ENCODE measurements at regions not wholly inside any gene's neighbourhood (a gene's known extent, or its start where the extent isn't known, plus 50 kb on each side); places are given as distances from the start of the nearest gene placed in this dataset.

DNA sequence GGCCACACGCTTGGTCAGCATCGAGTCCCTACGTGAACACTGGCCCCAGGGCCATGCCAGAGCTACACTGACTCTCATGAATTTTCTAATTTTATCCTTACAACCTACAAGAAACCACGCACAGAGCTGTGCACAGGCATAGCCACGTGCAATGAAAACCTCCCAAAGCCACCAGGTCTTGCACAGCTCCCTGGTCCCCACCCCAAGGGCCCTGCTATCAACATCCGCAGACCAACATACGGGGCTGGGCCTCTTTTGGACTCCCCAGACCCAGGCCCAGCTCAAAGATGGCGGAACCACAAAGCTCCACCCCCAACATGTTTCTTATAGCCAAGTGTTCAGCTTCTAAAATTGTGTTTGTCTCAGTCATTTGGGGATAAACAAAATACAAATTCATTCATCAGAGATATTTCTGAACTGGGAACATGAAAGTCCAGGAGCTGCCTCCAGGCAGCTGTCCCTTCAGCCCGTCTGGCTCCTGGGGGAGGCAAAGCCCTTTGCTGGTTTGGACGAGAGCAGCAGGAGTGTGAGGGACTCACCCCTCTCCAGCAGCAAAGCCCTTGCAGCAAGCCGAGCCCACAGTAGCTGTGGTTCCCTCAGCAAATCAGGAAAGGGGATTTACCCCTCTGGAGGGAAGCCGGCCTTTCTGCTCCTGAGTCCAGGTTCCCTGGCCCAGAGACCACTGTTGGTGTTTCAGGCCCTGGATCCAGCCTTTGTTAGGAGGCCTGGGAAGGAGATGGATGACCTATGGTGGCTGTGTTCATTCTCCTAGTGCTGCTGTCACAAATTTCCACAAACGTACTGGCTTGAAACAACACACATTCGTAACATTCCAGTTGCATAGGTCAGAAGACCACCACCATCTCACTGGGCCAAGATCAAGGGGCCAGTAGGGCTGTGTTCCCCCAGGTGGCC, 75.1 kb downstream of the OAT start:
- Histone ChIP-seq H3K79me1 (ENCODE audit: insufficient read depth, low read depth, low read length, poor library complexity, severe bottlenecking) (no peaks in the 10 kb centered on the region), H3K9me3 (ENCODE audit: control insufficient read depth, low read depth, low read length) (no peaks in the 10 kb centered on the region), H2BK120ac (ENCODE audit: low read depth, low read length, poor library complexity, severe bottlenecking) (no peak overlapping the region), H2BK5ac (ENCODE audit: insufficient read length, low read length) (no peak overlapping the region), H2BK20ac (ENCODE audit: low read depth, low read length, poor library complexity, severe bottlenecking) (no peak overlapping the region), H2AFZ (ENCODE audit: low read length) (no peak overlapping the region), H3K4me1 (ENCODE audit: insufficient read depth, low read length) (no peaks in the 10 kb centered on the region), H3K23ac (ENCODE audit: insufficient read length, low read depth, low read length) (no peak overlapping the region), H3K23me2 (ENCODE audit: insufficient read length, low read depth, low read length, poor library complexity, severe bottlenecking) (no peaks in the 10 kb centered on the region), H3K79me2 (ENCODE audit: insufficient read depth, low read length) (no peaks in the 10 kb centered on the region), H3K14ac (ENCODE audit: insufficient read depth, low read length) (no peak overlapping the region), H2BK12ac (ENCODE audit: insufficient read length, low read depth, low read length) (no peak overlapping the region), H4K91ac (ENCODE audit: insufficient read length, low read depth, low read length) (no peak overlapping the region), H4K20me1 (ENCODE audit: control insufficient read depth, insufficient read depth, insufficient read length) (no peaks in the 10 kb centered on the region), H2BK15ac (ENCODE audit: low read depth, low read length) (no peak overlapping the region), H3T11ph (ENCODE audit: low read length) (no peak overlapping the region), H2AK5ac (ENCODE audit: insufficient read length, low read length) (no peak overlapping the region), H3K18ac (ENCODE audit: insufficient read length, low read depth, low read length) (no peak overlapping the region), H3K27me3 (ENCODE audit: insufficient read depth, low read length) (no peaks in the 10 kb centered on the region), H4K5ac (ENCODE audit: insufficient read length, low read depth, low read length) (no peak overlapping the region), H4K8ac (replicated peaks; ENCODE audit: insufficient read length, low read depth, low read length) (no peak overlapping the region), H3K4ac (ENCODE audit: low read depth, low read length) (no peak overlapping the region), H3K56ac (ENCODE audit: insufficient read length, low read depth, low read length) (no peak overlapping the region), H3K9ac (ENCODE audit: extremely low read depth, insufficient read length, low read length) (no peak overlapping the region), H3K4me2 (ENCODE audit: insufficient read depth, insufficient read length, low read length) (no peak overlapping the region), H3K27ac (ENCODE audit: insufficient read length, low read depth, low read length) (no peak overlapping the region)
- H3K9me3 Mint-ChIP-seq, result no peaks in the 10 kb centered on the region
- no peak overlapping the region for H3K4me3 Mint-ChIP-seq
- peaks cover 5 to 7% of the 10 kb centered on the region in 2 experiments; a peak in 3 of 4 replicates for H3K4me1 Mint-ChIP-seq
- TF ChIP-seq, protein P1, sequence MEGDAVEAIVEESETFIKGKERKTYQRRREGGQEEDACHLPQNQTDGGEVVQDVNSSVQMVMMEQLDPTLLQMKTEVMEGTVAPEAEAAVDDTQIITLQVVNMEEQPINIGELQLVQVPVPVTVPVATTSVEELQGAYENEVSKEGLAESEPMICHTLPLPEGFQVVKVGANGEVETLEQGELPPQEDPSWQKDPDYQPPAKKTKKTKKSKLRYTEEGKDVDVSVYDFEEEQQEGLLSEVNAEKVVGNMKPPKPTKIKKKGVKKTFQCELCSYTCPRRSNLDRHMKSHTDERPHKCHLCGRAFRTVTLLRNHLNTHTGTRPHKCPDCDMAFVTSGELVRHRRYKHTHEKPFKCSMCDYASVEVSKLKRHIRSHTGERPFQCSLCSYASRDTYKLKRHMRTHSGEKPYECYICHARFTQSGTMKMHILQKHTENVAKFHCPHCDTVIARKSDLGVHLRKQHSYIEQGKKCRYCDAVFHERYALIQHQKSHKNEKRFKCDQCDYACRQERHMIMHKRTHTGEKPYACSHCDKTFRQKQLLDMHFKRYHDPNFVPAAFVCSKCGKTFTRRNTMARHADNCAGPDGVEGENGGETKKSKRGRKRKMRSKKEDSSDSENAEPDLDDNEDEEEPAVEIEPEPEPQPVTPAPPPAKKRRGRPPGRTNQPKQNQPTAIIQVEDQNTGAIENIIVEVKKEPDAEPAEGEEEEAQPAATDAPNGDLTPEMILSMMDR (conservative IDR thresholded peaks at IDR 0.05), result no peak
- no peak overlapping the region; a peak in 1 of 7 replicates for H3K27ac Mint-ChIP-seq
- peak; percentile 12 for DNase-seq
- H3K36me3 Mint-ChIP-seq (ENCODE audit: insufficient read depth in 1 of 3, low read depth in 3 of 3), result no peaks in the 10 kb centered on the region
- peaks cover 3% of the 10 kb centered on the region for H3K27me3 Mint-ChIP-seq (ENCODE audit: low read depth)
- no CpG with 5 or more reads among the region's 14 CpGs for WGBS (ENCODE audit: extremely low coverage, insufficient read length, low lambda C conversion rate)
